ENCODE measurements at regions not wholly inside any gene's neighbourhood (a gene's known extent, or its start where the extent isn't known, plus 50 kb on each side); places are given as distances from the start of the nearest gene placed in this dataset.

DNA sequence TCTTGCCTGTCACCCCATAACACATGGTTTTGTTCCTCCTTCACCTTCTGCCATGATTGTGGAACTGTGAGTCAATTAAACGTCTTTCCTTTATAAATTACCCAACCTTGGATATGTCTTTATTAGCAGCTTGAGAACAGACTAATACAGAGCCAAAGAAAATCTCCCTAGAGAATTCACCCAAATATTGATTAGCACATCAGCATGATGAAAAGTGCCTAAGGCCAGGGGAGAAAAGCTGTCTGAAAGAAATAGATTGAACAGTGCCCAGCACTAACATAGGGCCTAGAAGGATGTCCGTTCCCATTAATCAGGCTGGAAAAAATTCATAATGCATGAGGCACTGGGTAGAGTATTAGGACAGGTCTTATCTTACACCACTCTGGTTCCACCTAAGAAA lies 111.9 kb upstream of the CALN1 start:
- TF ChIP-seq, protein P1, sequence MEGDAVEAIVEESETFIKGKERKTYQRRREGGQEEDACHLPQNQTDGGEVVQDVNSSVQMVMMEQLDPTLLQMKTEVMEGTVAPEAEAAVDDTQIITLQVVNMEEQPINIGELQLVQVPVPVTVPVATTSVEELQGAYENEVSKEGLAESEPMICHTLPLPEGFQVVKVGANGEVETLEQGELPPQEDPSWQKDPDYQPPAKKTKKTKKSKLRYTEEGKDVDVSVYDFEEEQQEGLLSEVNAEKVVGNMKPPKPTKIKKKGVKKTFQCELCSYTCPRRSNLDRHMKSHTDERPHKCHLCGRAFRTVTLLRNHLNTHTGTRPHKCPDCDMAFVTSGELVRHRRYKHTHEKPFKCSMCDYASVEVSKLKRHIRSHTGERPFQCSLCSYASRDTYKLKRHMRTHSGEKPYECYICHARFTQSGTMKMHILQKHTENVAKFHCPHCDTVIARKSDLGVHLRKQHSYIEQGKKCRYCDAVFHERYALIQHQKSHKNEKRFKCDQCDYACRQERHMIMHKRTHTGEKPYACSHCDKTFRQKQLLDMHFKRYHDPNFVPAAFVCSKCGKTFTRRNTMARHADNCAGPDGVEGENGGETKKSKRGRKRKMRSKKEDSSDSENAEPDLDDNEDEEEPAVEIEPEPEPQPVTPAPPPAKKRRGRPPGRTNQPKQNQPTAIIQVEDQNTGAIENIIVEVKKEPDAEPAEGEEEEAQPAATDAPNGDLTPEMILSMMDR (IDR thresholded peaks at IDR 0.05) = no peak
- TF ChIP-seq EZH2 (IDR thresholded peaks at IDR 0.05; ENCODE audit: borderline replicate concordance, insufficient read depth, low read depth, low read length, poor library complexity, severe bottlenecking) = no peak
- H3K27me3 ChIP-seq (replicated peaks in 1 of 4; ENCODE audit: control extremely low read depth in 1 of 4, control insufficient read depth in 3 of 4, insufficient read depth in 4 of 4, low read length in 3 of 4) = no peaks in the 10 kb centered on the region
- H4K20me1 ChIP-seq (ENCODE audit: control insufficient read depth, insufficient read depth, low read length, poor library complexity, severe bottlenecking) = no peaks in the 10 kb centered on the region
- H3K9me3 ChIP-seq (ENCODE audit: control extremely low read depth in 1 of 3, control insufficient read depth in 2 of 3, insufficient read depth in 1 of 3, low read length in 2 of 3) = peaks cover 0 to 3% (median 0%) of the 10 kb centered on the region in 3 donors
- no peaks in the 10 kb centered on the region for H3K4me1 Mint-ChIP-seq
- H3K4me3 Mint-ChIP-seq = no peak overlapping the region
- intact Hi-C loops (cut with micrococcal nuclease) = no loop called here
- H3K36me3 ChIP-seq (replicated peaks in 1 of 2; ENCODE audit: control extremely low read depth in 1 of 2, control insufficient read depth in 1 of 2, extremely low read depth in 1 of 2, insufficient read depth in 2 of 2, low read length in 1 of 2) = no peaks in the 10 kb centered on the region
- H3K27ac ChIP-seq (ENCODE audit: low read length in 2 of 2) = no peak overlapping the region
- CTCF ChIA-PET = no interaction called here
- H3K4me2 ChIP-seq (replicated peaks; ENCODE audit: low read depth, low read length, poor library complexity, severe bottlenecking) = no peak overlapping the region
- no CpG with 5 or more reads among the region's 2 CpGs for WGBS (ENCODE audit: insufficient coverage)
- H3K4me3 ChIP-seq (ENCODE audit: control extremely low read depth in 1 of 5, extremely low read depth in 1 of 5, insufficient read depth in 1 of 5, low read depth in 2 of 5, low read length in 4 of 5) = no peak overlapping the region
- ATAC-seq (ENCODE audit: low read depth) (no peak), DNase-seq (no peak)
- no peak overlapping the region for H3K9ac ChIP-seq (ENCODE audit: low read length)
- H3K4me1 ChIP-seq (ENCODE audit: control insufficient read depth in 2 of 2, insufficient read depth in 2 of 2, low read length in 2 of 2) = no peaks in the 10 kb centered on the region
- H3K27me3 Mint-ChIP-seq = no peaks in the 10 kb centered on the region
- H3K9me3 Mint-ChIP-seq (ENCODE audit: insufficient read depth) = no peaks in the 10 kb centered on the region
- POLR2A ChIA-PET = no interaction called here
- no peak overlapping the region for H2AFZ ChIP-seq (ENCODE audit: insufficient read depth, low read depth, low read length, poor library complexity, severe bottlenecking)
- H3K79me2 ChIP-seq (ENCODE audit: control insufficient read depth, insufficient read depth, low read length) = no peaks in the 10 kb centered on the region
- H3K27ac Mint-ChIP-seq = no peak overlapping the region

DNA sequence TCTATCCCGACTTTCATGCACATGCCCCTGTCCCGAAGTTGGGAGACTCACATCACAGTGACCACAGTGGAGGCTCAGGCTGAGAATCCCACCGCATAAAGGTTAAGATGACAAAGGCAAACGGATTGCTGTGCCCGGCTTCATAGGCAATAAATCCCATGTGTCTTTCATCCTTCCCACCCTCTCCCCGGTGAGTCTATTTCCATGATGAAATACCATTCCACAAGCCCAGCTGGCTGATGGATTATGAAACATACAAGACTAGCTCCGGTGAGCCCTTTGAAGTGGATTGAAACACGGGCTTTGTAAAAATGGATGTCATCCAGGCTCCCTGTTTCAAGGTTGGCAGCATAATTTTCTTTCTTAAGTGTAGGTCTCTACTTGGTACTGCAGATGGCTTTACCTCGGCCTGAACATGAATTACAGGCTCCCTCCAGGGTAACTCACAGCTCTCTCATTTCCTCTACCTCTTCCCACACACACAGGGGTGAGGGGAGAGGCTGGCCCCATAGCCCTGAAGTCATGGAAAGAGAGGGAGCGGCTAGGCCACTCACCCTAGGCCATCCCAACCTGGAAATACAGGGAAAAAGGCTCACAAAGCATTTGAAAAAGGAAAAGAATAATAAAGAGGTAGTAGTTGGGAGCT lies 92.0 kb upstream of the CALN1 start:
- CTCF ChIA-PET = interaction anchor here (1.3 kb wide), 1 partner anchor 10 kb away, joined by 3 read pairs; no protein-coding TSS in a partner anchor
- POLR2A ChIA-PET = no interaction called here
- no peak for DNase-seq

More for the DNA sequence above, 92.0 kb upstream of the CALN1 start:
- Histone ChIP-seq H2AFZ (ENCODE audit: insufficient read depth, low read depth, low read length, poor library complexity, severe bottlenecking) (no peak overlapping the region), H4K20me1 (ENCODE audit: control insufficient read depth, insufficient read depth, low read length, poor library complexity, severe bottlenecking) (no peaks in the 10 kb centered on the region), H3K9ac (ENCODE audit: low read length) (no peak overlapping the region), H3K4me1 (ENCODE audit: control insufficient read depth in 2 of 2, insufficient read depth in 2 of 2, low read length in 2 of 2) (no peaks in the 10 kb centered on the region), H3K9me3 (ENCODE audit: control extremely low read depth in 1 of 3, control insufficient read depth in 2 of 3, insufficient read depth in 1 of 3, low read length in 2 of 3) (no peaks in the 10 kb centered on the region), H3K27ac (ENCODE audit: low read length in 2 of 2) (no peak overlapping the region), H3K27me3 (replicated peaks in 1 of 4; ENCODE audit: control extremely low read depth in 1 of 4, control insufficient read depth in 3 of 4, insufficient read depth in 4 of 4, low read length in 3 of 4) (no peaks in the 10 kb centered on the region), H3K79me2 (ENCODE audit: control insufficient read depth, insufficient read depth, low read length) (no peaks in the 10 kb centered on the region), H3K36me3 (replicated peaks in 1 of 2; ENCODE audit: control extremely low read depth in 1 of 2, control insufficient read depth in 1 of 2, extremely low read depth in 1 of 2, insufficient read depth in 2 of 2, low read length in 1 of 2) (no peaks in the 10 kb centered on the region), H3K4me3 (ENCODE audit: control extremely low read depth in 1 of 5, extremely low read depth in 1 of 5, insufficient read depth in 1 of 5, low read depth in 2 of 5, low read length in 4 of 5) (no peak overlapping the region), H3K4me2 (replicated peaks; ENCODE audit: low read depth, low read length, poor library complexity, severe bottlenecking) (no peak overlapping the region)
- intact Hi-C loops (cut with micrococcal nuclease) = no loop called here
- H3K4me3 Mint-ChIP-seq = no peak overlapping the region
- no peaks in the 10 kb centered on the region for H3K4me1 Mint-ChIP-seq
- no peak overlapping the region for H3K27ac Mint-ChIP-seq
- ATAC-seq (ENCODE audit: low read depth) = no peak
- no peak for TF ChIP-seq EZH2 (IDR thresholded peaks at IDR 0.05; ENCODE audit: borderline replicate concordance, insufficient read depth, low read depth, low read length, poor library complexity, severe bottlenecking)
- TF ChIP-seq, protein P1 (IDR thresholded peaks at IDR 0.05) = no peak
- no peaks in the 10 kb centered on the region for H3K27me3 Mint-ChIP-seq
- 93% methylated on average over 6 of the region's 10 CpGs for WGBS (ENCODE audit: insufficient coverage)
- H3K9me3 Mint-ChIP-seq (ENCODE audit: insufficient read depth) = no peaks in the 10 kb centered on the region

Data from B cell (primary cell).